BE2C (cell line): ENCODE measurements at regions not wholly inside any gene's neighbourhood (a gene's known extent, or its start where the extent isn't known, plus 50 kb on each side); places are given as distances from the start of the nearest gene placed in this dataset.

ENCODE experiments used
- DNase-seq: peaks from one replicate; pipeline ENCODE4 v3.0.0-alpha.2; 2020
- H3K27me3 ChIP-seq: fragments of 250-450 bp; sonication (Bioruptor Pico); 2 replicates; pipeline ENCODE4 v1.5.1; 2020; ENCODE audit warnings: mild to moderate bottlenecking
- H3K36me3 ChIP-seq: fragments of 250-450 bp; sonication (Bioruptor Pico); 2 replicates; pipeline ENCODE4 v1.5.1; 2020; ENCODE audit warnings: mild to moderate bottlenecking
- H3K4me1 ChIP-seq: fragments of 250-450 bp; sonication (Bioruptor Pico); 2 replicates; pipeline ENCODE4 v1.5.1; 2020
- H3K4me3 ChIP-seq: 2 replicates; pipeline ENCODE4 v1.5.1; 2011; ENCODE audit warnings: low read depth, low read length
- H3K9me3 ChIP-seq: fragments of 250-450 bp; sonication (Bioruptor Pico); 2 replicates; pipeline ENCODE4 v1.5.1; 2020
- CTCF ChIP-seq: IDR thresholded peaks from 2 replicates; pipeline ENCODE4 v1.5.1; 2012; ENCODE audit warnings: mild to moderate bottlenecking, low read depth, low read length

GRCh38 chr2:16852651-16853050, 187.0 kb upstream of the CYRIA start:
- no peak for TF ChIP-seq CTCF
- DNase-seq = no peak
- no peaks in the 10 kb centered on the region for H3K4me1 ChIP-seq

GRCh38 chr2:16851126-16851525, 185.5 kb upstream of the CYRIA start:
- no peaks in the 10 kb centered on the region for H3K9me3 ChIP-seq
- no peak for TF ChIP-seq CTCF
- no peaks in the 10 kb centered on the region for H3K36me3 ChIP-seq
- H3K27me3 ChIP-seq = no peaks in the 10 kb centered on the region
- no peak overlapping the region for H3K4me3 ChIP-seq
- no peak for DNase-seq
- no peaks in the 10 kb centered on the region for H3K4me1 ChIP-seq

More at GRCh38 chr2:16852651-16853050, 187.0 kb upstream of the CYRIA start:
- no peaks in the 10 kb centered on the region for H3K27me3 ChIP-seq
- no peaks in the 10 kb centered on the region for H3K36me3 ChIP-seq
- H3K4me3 ChIP-seq = no peak overlapping the region
- H3K9me3 ChIP-seq = no peaks in the 10 kb centered on the region

- TF ChIP-seq CTCF = no peak
- no peaks in the 10 kb centered on the region for H3K9me3 ChIP-seq
- no peaks in the 10 kb centered on the region for H3K4me1 ChIP-seq
- no peak for DNase-seq
- no peaks in the 10 kb centered on the region for H3K27me3 ChIP-seq
- H3K4me3 ChIP-seq = no peak overlapping the region
- H3K36me3 ChIP-seq = no peaks in the 10 kb centered on the region
Measured at GRCh38 chr2:16840496-16841172, 175.0 kb upstream of the CYRIA start.

GRCh38 chr2:16832910-16833309, 167.3 kb upstream of the CYRIA start:
- Histone ChIP-seq H3K4me3 (no peak overlapping the region), H3K4me1 (no peaks in the 10 kb centered on the region), H3K36me3 (no peaks in the 10 kb centered on the region), H3K27me3 (no peaks in the 10 kb centered on the region), H3K9me3 (no peaks in the 10 kb centered on the region)
- DNase-seq = no peak
- TF ChIP-seq CTCF = no peak

GRCh38 chr2:16828828-16829160, 163.2 kb upstream of the CYRIA start:
- no peak for DNase-seq
- H3K4me1 ChIP-seq = no peaks in the 10 kb centered on the region
- no peak for TF ChIP-seq CTCF
- no peaks in the 10 kb centered on the region for H3K36me3 ChIP-seq
- no peak overlapping the region for H3K4me3 ChIP-seq
- H3K27me3 ChIP-seq = no peaks in the 10 kb centered on the region
- no peaks in the 10 kb centered on the region for H3K9me3 ChIP-seq

GRCh38 chr2:16828044-16828827, 162.6 kb upstream of the CYRIA start:
- TF ChIP-seq CTCF = no peak
- no peaks in the 10 kb centered on the region for H3K36me3 ChIP-seq
- H3K4me1 ChIP-seq = no peaks in the 10 kb centered on the region
- no peaks in the 10 kb centered on the region for H3K9me3 ChIP-seq
- no peak for DNase-seq
- no peaks in the 10 kb centered on the region for H3K27me3 ChIP-seq
- no peak overlapping the region for H3K4me3 ChIP-seq
